ENCODE measurements at regions not wholly inside any gene's neighbourhood (a gene's known extent, or its start where the extent isn't known, plus 50 kb on each side); places are given as distances from the start of the nearest gene placed in this dataset.

DNA sequence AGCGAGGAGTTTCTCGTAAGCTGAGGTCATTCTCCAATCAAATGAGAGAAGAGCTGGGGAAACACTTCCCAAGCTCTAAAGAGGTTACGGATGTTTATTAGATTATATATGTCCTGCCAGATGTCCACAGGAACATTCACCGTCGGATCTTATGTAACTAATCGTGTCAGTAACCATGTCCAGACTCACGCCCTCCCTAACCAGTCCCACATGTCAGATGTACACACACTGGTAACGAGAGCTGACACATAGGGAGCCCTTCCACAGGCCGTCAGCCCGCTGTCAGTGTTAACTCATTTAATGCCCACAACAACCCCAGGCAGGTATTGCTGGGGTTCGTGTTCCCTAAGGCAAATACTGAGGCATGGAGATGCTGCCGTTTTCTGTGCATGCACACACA is 223.7 kb upstream of the RTL1 start:
- no peak for DNase-seq (ENCODE audit: low read depth)

DNA sequence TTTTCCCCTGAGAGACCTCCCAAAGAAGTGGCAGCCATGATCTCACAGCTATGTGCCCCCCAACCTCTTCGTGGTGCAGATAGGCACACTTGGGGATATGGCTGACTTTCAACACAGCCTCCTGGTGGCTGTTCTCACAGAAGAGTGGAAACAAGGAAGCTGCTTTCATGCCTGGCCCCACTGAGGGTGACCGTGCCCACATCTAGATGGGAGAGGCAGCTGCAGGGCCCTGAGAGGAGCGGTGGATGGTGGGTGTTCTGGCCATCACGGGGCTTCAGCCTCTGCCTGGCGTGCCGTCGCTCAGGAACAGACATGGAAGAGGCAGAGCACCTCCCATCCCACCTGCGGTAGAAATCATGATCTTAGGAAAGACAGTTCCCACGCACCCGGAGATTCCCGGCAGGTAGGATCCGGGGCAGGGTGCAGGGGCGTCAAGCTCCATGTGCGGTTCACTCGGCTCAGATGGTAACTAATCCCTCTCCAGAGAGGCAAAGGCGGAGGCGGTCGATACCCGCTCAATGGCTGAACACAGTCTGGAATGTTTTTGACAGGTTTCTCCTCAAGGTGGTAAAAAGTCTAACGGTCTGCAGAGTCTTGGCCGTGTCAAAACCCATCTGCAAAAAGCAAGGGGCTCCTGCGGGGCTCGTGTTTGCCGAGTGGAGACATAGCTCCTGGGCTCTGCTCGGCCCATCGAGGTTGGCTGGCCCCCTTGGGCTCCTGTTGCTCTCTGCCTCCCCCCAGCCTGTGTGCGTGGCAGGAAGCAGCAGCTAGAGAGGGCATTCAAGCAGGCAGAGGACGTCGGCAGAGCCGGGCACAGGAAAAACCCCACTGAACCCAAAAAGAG is 225.2 kb upstream of the RTL1 start:
- no peak for DNase-seq (ENCODE audit: low read depth)
- no peak for TF ChIP-seq CTCF (IDR thresholded peaks at IDR 0.05; ENCODE audit: insufficient read depth, low read depth, low read length, missing control alignments)

More for the DNA sequence above, 223.7 kb upstream of the RTL1 start:
- H3K4me3 ChIP-seq (ENCODE audit: low read length), result no peak overlapping the region
- no peak for TF ChIP-seq CTCF (IDR thresholded peaks at IDR 0.05; ENCODE audit: insufficient read depth, low read depth, low read length, missing control alignments)

GRCh38 chr14:101129521-101130167 is 226.1 kb upstream of the RTL1 start:
- DNase-seq (ENCODE audit: low read depth), result no peak
- no peak overlapping the region for H3K4me3 ChIP-seq (ENCODE audit: low read length)
- no peak for TF ChIP-seq CTCF (IDR thresholded peaks at IDR 0.05; ENCODE audit: insufficient read depth, low read depth, low read length, missing control alignments)

More for the DNA sequence above, 225.2 kb upstream of the RTL1 start:
- no peak overlapping the region for H3K4me3 ChIP-seq (ENCODE audit: low read length)

- no peak for DNase-seq (ENCODE audit: low read depth)
- no peak for TF ChIP-seq CTCF (IDR thresholded peaks at IDR 0.05; ENCODE audit: insufficient read depth, low read depth, low read length, missing control alignments)
- no peak overlapping the region for H3K4me3 ChIP-seq (ENCODE audit: low read length)
Observed at GRCh38 chr14:101130861-101131260, 227.3 kb upstream of the RTL1 start.

- TF ChIP-seq CTCF (IDR thresholded peaks at IDR 0.05; ENCODE audit: insufficient read depth, low read depth, low read length, missing control alignments), result no peak
- no peak overlapping the region for H3K4me3 ChIP-seq (ENCODE audit: low read length)
- no peak for DNase-seq (ENCODE audit: low read depth)
Observed at GRCh38 chr14:101131451-101131916, 228.0 kb upstream of the RTL1 start.

DNA sequence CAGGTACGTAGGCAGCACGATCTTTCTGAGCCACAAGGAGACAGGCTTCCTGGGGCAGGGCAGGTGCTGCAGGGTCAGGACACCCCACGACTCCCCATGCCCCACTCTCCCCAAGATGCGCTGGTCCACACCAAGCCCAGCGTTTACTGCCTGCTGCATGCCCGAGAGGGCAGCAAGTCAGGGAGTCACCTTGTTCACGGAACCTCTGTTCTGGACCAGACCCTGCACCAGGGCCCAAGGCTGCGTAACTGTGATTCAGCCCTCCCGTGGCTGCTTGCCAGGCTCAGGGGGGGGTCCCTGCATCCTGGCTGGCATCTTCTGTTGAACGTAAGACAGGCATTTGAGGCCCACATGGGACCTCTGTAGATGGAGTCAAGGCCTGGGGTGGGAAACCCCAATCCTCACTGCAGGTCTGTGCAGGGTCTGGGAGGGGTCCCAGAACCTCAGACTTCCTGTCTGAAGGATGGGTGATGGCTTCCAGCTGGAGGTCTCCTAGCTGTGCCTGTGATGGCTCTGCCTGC is 228.6 kb upstream of the RTL1 start:
- TF ChIP-seq CTCF (IDR thresholded peaks at IDR 0.05; ENCODE audit: insufficient read depth, low read depth, low read length, missing control alignments), result no peak
- H3K4me3 ChIP-seq (ENCODE audit: low read length), result no peak overlapping the region
- no peak for DNase-seq (ENCODE audit: low read depth)

Measured in epithelial cell of esophagus (primary cell).